ENCODE measurements at regions not wholly inside any gene's neighbourhood (a gene's known extent, or its start where the extent isn't known, plus 50 kb on each side); places are given as distances from the start of the nearest gene placed in this dataset.
"Not testable (repeated sequence)": the region's sequence is repeated elsewhere in the genome, so short reads cannot be mapped to it uniquely, and the experiment has no call there.

DNA sequence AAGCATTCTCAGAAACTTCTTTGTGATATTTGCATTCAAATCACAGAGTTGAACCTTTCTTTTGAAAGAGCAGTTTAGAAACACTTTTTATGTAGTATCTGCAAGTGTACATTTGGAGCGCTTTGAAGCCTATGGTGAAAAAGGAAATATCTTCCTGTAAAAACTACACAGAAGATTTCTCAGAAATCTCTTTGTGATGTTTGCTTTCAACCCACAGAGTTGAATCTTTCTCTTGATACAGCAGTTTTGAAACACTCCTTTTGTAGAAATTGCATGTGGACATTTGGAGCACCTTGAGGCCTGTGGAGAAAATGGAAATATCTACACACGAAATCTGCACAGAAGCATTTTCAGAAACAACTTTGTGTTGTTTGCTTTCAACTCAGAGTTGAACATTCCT, 612.3 kb upstream of the ZNF337 start:
- TF ChIP-seq, protein P1, sequence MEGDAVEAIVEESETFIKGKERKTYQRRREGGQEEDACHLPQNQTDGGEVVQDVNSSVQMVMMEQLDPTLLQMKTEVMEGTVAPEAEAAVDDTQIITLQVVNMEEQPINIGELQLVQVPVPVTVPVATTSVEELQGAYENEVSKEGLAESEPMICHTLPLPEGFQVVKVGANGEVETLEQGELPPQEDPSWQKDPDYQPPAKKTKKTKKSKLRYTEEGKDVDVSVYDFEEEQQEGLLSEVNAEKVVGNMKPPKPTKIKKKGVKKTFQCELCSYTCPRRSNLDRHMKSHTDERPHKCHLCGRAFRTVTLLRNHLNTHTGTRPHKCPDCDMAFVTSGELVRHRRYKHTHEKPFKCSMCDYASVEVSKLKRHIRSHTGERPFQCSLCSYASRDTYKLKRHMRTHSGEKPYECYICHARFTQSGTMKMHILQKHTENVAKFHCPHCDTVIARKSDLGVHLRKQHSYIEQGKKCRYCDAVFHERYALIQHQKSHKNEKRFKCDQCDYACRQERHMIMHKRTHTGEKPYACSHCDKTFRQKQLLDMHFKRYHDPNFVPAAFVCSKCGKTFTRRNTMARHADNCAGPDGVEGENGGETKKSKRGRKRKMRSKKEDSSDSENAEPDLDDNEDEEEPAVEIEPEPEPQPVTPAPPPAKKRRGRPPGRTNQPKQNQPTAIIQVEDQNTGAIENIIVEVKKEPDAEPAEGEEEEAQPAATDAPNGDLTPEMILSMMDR (IDR thresholded peaks at IDR 0.05; ENCODE audit: unreplicated experiment in 3 of 3) = no peak
- peaks cover 3% of the 10 kb centered on the region for H3K9me3 Mint-ChIP-seq
- H3K4me3 Mint-ChIP-seq = no peak overlapping the region
- H3K4me1 Mint-ChIP-seq = no peaks in the 10 kb centered on the region
- no peaks in the 10 kb centered on the region for H3K27me3 Mint-ChIP-seq (ENCODE audit: low read depth)
- H3K27ac Mint-ChIP-seq = no peak overlapping the region
- no peaks in the 10 kb centered on the region for H3K36me3 Mint-ChIP-seq (ENCODE audit: low read depth)

DNA sequence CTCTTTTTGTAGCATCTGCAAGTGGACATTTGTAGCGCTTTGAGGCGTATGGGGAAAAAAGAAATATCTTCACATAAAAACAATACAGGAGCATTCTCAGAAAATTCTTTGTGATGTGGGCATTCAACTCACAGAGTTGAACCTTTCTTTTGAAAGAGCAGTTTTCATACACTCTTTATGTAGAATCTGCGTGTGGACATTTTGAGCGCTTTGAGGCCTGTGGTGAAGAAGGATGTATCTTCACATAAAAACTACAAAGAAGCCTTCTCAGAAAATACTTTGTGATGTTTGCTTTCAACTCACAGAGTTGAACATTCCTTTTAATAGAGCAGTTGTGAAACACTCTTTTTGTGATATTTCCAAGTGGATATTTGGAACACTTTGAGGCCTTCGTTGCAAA, 598.4 kb upstream of the ZNF337 start:
- H3K4me1 Mint-ChIP-seq = no peaks in the 10 kb centered on the region
- H3K27ac Mint-ChIP-seq = no peak overlapping the region
- TF ChIP-seq, protein P1 (IDR thresholded peaks at IDR 0.05; ENCODE audit: unreplicated experiment in 3 of 3) = no peak
- H3K27me3 Mint-ChIP-seq (ENCODE audit: low read depth) = no peaks in the 10 kb centered on the region
- H3K9me3 Mint-ChIP-seq = no peaks in the 10 kb centered on the region
- H3K36me3 Mint-ChIP-seq (ENCODE audit: low read depth) = no peaks in the 10 kb centered on the region
- H3K4me3 Mint-ChIP-seq = no peak overlapping the region

DNA sequence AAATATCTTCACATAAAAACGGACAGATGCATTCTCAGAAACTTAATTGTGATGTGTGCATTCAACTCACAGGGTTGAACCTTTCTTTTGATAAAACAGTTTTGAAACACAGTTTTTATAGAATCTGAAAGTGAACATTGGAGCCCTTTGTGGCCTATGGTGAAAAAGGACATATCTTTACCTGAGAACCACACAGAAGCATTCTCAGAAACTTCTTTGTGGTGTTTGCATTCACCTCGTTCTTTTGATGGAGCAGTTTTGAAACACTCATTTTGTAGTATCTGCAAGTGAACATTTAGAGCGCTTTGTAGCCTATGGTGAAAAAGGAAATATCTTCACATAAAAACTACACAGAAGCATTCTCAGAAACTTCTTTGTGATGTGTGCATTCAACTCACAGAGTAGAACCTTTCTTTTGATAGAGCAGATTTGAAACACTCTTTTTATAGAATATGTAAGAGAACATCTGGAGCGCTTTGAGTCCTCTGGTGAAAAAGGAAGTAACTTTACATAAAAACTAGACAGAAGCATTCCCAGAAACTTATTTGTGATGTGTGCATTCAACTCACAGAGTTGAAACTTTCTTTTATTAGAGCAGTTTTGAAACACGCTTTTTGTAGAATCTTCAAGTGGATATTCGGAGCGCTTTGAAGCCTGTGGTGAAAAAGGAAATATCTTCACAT, 591.9 kb upstream of the ZNF337 start:
- not testable (repeated sequence) for H3K4me3 Mint-ChIP-seq; H3K27ac Mint-ChIP-seq; H3K27me3 Mint-ChIP-seq (ENCODE audit: low read depth); H3K4me1 Mint-ChIP-seq; H3K36me3 Mint-ChIP-seq (ENCODE audit: low read depth); H3K9me3 Mint-ChIP-seq

DNA sequence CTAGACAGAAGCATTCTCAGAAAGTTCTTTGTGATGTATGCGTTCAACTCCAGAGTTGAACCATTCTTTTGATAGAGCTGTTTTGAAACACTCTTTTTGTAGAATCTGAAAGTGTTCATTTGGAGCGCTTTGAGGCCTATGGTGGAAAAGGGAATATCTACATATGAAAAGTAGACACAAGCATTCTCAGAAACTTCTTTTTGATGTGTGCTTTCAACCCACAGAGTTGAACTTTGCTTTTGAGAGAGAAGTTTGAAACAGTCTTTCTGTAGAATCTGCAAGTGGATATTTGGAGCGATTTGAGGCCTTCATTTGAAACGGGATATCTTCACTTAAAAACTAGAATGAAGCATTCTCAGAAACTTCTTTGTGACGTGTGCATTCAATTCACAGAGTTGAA, 582.6 kb upstream of the ZNF337 start:
- H3K4me1 Mint-ChIP-seq = no peaks in the 10 kb centered on the region
- H3K27me3 Mint-ChIP-seq (ENCODE audit: low read depth) = no peaks in the 10 kb centered on the region

DNA sequence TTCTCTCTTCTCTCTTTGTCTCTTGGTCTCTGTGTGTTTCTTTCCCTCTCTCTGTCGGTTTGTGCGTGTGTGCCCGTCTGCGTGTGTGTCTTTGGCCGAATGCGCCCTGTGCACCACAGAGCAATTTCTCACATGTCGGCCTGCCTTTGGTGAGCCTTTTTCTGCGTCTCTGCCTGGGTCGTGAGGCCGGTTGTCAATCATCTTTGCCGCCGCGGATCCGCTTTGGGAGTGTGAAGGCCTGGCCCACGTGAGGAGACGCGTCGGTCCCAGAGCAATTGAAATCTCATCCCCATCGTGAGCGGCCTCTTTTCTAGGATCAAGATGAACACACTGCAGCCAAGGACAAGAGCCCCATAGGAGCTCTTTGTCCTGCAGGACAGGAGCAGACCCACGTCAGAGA, 580.7 kb upstream of the ZNF337 start:
- Mint-ChIP-seq H3K4me1 (no peaks in the 10 kb centered on the region), H3K36me3 (ENCODE audit: low read depth) (no peaks in the 10 kb centered on the region), H3K27me3 (ENCODE audit: low read depth) (no peaks in the 10 kb centered on the region), H3K27ac (no peak overlapping the region), H3K4me3 (no peak overlapping the region), H3K9me3 (peaks cover 13% of the 10 kb centered on the region)
- TF ChIP-seq, protein P1 (IDR thresholded peaks at IDR 0.05; ENCODE audit: unreplicated experiment in 3 of 3) = no peak

More for the DNA sequence above, 582.6 kb upstream of the ZNF337 start:
- peaks cover 13% of the 10 kb centered on the region for H3K9me3 Mint-ChIP-seq
- TF ChIP-seq, protein P1 (IDR thresholded peaks at IDR 0.05; ENCODE audit: unreplicated experiment in 3 of 3) = no peak
- H3K4me3 Mint-ChIP-seq = no peak overlapping the region
- no peaks in the 10 kb centered on the region for H3K36me3 Mint-ChIP-seq (ENCODE audit: low read depth)
- no peak overlapping the region for H3K27ac Mint-ChIP-seq

DNA sequence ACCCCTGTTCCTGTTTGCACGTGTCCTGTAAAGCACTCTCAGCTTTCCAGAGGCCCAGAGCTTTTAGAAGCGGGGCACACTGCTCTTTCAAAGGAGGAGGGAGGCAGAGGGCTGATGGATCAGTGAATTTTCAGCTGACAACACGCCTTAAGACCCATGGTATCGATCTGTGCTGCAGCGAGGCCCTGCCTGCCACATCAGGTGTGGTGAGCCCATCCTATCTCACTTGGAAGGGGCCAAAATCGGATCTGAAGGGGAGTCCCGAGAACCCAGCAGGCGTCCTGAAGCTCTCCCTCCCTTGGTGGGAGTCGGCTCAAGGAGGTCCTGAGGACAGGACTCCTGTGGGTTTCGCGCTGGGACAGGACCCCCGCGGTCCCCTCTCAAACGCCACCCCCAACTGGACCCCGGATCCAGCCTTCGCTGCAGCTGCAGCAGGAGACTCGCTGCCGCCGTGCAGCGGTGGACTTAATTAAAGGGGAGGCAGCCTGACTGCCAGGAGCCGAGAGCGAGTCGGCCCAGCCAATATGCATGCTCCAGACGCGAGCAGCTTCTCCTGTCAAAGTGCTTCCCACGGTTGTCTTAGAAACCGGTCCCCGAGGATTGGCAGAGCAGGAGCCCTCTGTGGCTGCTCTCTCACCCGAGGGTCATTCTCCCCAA, 580.0 kb upstream of the ZNF337 start:
- peaks cover 16% of the 10 kb centered on the region for H3K9me3 Mint-ChIP-seq
- no peaks in the 10 kb centered on the region for H3K4me1 Mint-ChIP-seq
- TF ChIP-seq, protein P1 (IDR thresholded peaks at IDR 0.05; ENCODE audit: unreplicated experiment in 3 of 3) = no peak
- no peak overlapping the region for H3K27ac Mint-ChIP-seq
- no peaks in the 10 kb centered on the region for H3K36me3 Mint-ChIP-seq (ENCODE audit: low read depth)
- no peaks in the 10 kb centered on the region for H3K27me3 Mint-ChIP-seq (ENCODE audit: low read depth)
- no peak overlapping the region for H3K4me3 Mint-ChIP-seq

DNA sequence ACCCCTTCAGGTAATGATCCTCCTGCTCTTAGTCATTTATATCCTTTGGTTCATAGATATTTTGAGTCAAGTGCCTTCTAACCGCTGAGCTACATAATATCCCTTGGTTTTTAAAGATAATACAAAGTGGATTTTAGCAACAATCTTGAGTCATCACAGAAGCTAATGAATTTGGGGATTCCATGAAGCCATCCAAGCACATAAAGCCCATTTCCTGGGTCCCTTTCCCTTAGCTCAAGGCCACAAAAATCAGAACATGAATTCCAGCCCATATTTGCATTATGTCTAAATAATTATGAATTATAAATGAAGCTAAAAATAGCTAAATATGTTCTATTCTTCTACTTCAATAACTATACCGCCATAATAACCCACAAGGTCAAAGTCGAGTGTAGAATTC, 572.1 kb upstream of the ZNF337 start:
- not testable (repeated sequence) for H3K9me3 Mint-ChIP-seq; H3K4me3 Mint-ChIP-seq; H3K27ac Mint-ChIP-seq; H3K27me3 Mint-ChIP-seq (ENCODE audit: low read depth); H3K36me3 Mint-ChIP-seq (ENCODE audit: low read depth); H3K4me1 Mint-ChIP-seq

DNA sequence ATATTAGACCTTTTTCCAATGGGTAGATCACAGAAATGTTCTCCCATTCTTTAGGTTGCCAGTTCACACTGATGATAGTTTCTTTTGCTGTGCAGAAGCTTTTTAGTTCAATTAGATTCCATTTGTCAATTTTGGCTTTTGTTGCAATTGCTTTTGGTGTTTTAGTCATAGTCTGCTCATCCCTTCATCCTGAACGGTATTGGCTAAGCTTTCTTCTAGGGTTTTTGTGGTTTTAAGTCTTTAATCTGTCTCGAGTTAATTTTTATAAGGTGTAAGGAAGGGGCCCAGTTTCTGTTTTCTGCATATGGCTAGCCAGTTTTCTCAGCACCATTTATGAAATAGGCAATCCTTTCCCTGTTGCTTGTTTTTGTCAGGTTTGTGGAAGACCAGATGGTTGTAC, 564.3 kb upstream of the ZNF337 start:
- not testable (repeated sequence) for H3K27ac Mint-ChIP-seq; H3K27me3 Mint-ChIP-seq (ENCODE audit: low read depth); H3K36me3 Mint-ChIP-seq (ENCODE audit: low read depth); H3K4me3 Mint-ChIP-seq; H3K4me1 Mint-ChIP-seq; H3K9me3 Mint-ChIP-seq

DNA sequence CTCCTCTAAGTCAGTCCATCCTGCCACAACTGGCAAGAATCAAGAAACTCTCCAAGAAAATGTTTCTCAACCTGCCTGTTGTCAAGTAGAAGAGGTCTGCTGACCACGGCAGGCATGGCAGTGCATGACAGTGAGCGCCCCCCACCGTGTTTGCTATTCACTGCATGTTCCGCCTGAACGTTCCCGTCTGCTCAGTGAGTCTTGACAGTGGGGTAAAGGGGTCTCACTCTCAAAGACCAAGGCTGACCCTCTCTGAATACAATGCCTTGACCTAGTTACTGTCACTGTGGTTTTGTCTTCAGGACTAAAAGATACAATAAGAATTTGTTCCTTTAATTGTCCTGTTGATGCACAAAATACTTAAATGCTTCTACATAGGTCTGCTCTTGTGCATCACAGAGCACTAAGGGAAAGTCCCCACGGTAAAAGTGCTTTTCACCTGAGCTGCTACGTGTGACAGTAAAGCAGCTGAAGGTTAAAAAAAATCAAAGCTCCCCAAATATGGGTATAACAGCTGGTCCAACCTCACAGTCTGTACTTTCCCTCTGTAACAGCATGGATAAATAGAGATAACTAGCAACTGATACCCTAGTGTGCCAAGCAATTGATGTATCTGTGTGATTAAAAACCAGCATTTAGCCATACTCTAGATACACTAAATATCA, 555.8 kb upstream of the ZNF337 start:
- H3K36me3 Mint-ChIP-seq (ENCODE audit: low read depth); H3K27me3 Mint-ChIP-seq (ENCODE audit: low read depth); H3K4me3 Mint-ChIP-seq; H3K4me1 Mint-ChIP-seq; H3K27ac Mint-ChIP-seq: not testable (repeated sequence)
- peaks cover 24% of the 10 kb centered on the region for H3K9me3 Mint-ChIP-seq

Data from nephron (organoid).